Suprapubic skin (tissue), 3 donors: ENCODE measurements at regions not wholly inside any gene's neighbourhood (a gene's known extent, or its start where the extent isn't known, plus 50 kb on each side); places are given as distances from the start of the nearest gene placed in this dataset.

Experiments
- CTCF ChIP-seq, 2 donors: fragments of 200-600 bp in 1 of 2; fragments of 450-650 bp in 1 of 2; sonication (generic) in 1 of 2; IDR thresholded peaks; one replicate each; pipeline ENCODE4 v1.5.1; 2016 to 2019; ENCODE audit warnings: antibody characterized with exemption in 2 of 2, mild to moderate bottlenecking in 1 of 2, moderate library complexity in 1 of 2
- POLR2A ChIP-seq, 2 donors: fragments of 450-650 bp; IDR thresholded peaks; one replicate each; pipeline ENCODE4 v1.6.1; 2017; ENCODE audit warnings: antibody characterized with exemption in 2 of 2, mild to moderate bottlenecking in 2 of 2, moderate library complexity in 2 of 2

- no peak for TF ChIP-seq CTCF (IDR thresholded peaks at IDR 0.05)
- TF ChIP-seq POLR2A (IDR thresholded peaks at IDR 0.05), result no peak
These were observed 171.8 kb upstream of the TNC start for GRCh38 chr9:115289757-115290208.
